Left forelimb (tissue), 1 donor: ENCODE measurements at regions not wholly inside any gene's neighbourhood (a gene's known extent, or its start where the extent isn't known, plus 50 kb on each side); places are given as distances from the start of the nearest gene placed in this dataset.
"Not testable (repeated sequence)": the region's sequence is repeated elsewhere in the genome, so short reads cannot be mapped to it uniquely, and the experiment has no call there.

ENCODE experiments used
- DNase-seq: peaks from one replicate; pipeline ENCODE4 v3.0.0-alpha.2; 2018; ENCODE audit warnings: low spot score

- DNase-seq, result no peak
These were observed 93.1 kb upstream of the TBCA start for GRCh38 chr5:77869116-77869798.

GRCh38 chr5:77867914-77868313, 91.8 kb upstream of the TBCA start:
- no peak for DNase-seq

GRCh38 chr5:77867194-77867691, 91.1 kb upstream of the TBCA start:
- DNase-seq, result no peak

GRCh38 chr5:77866198-77866597, 90.1 kb upstream of the TBCA start:
- no peak for DNase-seq

DNA sequence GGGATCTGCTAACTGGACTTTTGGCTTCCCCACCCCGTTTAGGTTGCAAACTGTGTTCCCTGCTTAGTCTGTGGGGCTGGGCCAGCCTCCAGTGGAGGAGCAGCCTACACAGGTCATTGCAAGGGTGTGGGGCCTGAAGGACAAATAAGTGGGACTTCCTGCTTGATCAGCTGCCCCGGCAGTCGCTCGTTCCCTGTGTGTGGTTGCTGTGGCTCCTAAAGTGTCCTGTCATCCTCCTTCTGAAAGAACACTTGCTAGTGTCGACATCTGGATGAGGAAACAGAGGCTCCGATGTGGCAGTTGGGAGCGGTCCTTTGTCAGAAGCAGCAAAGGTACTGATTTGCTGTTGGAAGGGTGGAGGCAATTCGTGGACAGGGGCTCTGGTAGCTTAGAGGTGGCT, 88.9 kb upstream of the TBCA start:
- no peak for DNase-seq

DNA sequence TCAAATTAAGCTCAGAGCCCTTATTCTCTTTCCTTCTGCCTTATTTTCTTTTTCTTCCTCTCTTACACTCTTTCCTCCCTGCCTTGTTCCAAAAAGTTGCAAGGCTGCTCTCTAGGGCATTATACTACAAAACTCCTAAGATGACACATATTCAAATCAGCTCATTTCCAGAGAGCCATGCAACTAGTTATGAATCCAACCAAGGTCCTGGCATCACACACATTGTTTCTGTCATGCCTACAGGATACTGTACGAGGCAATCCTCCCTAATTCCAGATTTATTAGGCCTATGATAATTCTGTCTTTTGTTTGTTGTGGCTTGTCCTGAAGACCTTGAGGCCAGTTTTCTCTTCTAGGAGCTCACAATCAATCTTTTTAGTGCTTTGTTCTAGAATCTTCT, 87.0 kb upstream of the TBCA start:
- no peak for DNase-seq

DNA sequence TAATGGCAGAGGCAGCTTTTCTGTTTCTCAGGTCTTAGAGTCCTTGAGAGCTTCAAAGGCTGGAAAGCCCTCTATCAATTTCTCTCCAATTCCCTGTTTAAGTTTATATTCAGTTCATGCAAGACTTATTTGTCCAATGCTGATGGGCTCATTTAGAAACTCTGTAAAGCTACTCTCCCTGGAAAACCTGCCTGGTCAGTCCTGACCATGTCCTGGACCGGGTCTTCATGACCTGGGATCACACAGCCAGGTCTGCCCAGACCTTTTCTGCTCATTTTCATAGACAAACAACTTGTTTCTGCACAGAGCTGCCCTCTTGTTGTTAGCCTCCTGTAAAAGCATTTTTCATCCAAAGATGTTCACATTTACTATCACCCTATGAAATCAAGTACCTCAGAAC, 85.4 kb upstream of the TBCA start:
- no peak for DNase-seq

- no peak for DNase-seq
These were observed 83.2 kb upstream of the TBCA start for GRCh38 chr5:77859306-77859705.

DNA sequence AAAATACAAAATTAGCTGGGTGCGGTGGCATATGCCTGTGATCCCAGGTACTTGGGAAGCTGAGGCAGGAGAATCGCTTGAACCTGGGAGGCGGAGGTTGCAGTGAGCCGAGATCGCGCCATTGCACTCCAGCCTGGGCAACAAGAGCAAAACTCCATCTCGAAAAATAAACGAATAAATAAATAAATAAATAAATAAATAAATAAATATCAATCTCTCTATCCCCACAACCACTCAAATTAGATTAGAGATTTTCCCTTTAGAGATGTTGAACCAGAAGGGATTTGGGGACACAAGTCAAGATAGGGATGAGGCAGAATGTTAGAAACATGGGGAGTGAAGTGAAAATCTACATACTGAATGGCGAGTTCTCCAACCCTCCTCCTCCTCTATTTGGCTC, 82.5 kb upstream of the TBCA start:
- not testable (repeated sequence) for DNase-seq

DNA sequence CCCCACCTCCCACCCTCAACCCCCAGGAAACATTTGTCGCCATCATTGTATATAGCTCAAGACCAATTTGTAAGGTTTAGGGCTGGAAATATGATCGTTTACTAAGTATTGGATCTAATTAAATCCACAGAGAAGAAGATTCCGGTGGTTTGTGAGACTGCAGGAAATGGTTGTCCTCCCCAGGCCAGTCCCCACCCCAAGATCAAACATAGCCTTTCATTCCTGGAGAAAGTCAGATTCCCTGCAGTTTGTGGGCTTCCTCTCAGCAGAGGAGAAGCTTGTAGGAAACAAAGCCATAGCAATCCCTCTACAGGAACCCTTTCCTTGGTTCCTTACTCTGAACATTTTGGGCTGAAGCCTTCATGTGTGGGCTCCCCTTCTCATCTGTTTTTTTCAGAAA, 79.2 kb upstream of the TBCA start:
- DNase-seq, result no peak

DNA sequence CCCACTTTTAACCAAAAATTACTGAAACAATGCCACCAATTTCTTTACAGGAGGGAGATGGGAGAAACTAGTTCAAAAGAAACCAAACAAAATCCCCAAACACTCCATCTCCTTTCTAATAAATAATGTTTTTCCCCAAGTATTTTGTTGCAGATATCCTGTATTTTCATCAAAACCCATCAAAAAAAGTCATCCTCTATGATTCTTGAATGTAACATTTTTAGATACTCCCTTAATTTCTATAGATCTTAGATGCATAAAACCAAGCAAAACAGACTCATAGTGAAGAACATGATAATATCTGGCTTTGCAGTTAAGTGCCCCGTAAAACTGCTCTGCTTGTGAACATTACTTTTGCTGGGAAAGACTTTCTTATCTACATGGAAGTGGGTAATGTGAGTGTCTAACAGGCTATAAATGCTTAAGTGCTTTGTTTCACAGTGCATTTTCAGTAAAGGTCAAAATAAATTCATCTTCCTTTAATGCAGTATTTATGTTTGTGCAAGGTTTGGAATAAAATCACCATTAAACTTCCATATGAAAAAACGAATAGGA, 77.3 kb upstream of the TBCA start:
- DNase-seq, result no peak

DNA sequence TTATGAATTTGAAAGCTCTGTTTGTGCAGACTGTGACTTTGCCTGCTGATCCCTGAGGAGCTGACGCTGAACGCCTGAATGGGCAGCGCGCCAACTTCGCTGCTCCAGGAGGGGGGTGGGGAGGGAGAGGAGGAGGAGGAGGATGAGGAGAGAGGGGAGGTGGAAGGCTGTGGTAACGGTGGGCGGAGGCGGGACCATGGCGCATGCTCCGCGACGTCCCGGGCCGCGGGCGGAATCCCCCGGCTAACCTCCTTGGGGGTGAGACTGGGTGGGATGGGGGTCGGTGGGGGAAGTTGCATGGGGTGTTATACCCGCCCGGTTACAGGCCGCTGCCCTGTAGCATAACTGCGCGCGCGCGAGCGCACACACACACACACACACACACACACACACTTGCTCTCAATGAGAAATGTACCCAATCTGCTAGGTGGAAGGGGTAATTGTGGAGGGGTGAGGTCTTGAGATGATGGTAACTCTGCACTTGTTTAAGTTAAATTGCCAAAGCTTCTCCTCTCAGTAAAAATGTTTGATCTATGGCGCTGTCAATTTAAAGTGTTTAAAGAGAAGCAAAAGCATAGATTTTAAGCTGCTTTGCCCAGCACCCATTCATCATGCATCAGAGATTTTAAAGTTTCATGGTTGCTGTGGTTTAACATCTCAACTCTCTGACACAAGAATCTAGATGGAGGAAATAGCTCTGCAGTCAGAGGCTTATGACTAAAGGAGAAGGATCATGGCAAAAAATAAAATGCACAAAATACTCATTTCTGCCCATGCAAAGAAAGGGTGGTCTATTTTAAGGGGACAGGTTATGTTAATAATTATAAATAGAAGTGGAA, 76.6 kb upstream of the TBCA start:
- DNase-seq, result peak; percentile 83

- no peak for DNase-seq
These were observed 76.0 kb upstream of the TBCA start for GRCh38 chr5:77852068-77852513.

GRCh38 chr5:77851176-77852067, 75.3 kb upstream of the TBCA start:
- DNase-seq, result peak; percentile 77

- DNase-seq, result no peak
These were observed 74.5 kb upstream of the TBCA start for GRCh38 chr5:77850536-77851175.

DNA sequence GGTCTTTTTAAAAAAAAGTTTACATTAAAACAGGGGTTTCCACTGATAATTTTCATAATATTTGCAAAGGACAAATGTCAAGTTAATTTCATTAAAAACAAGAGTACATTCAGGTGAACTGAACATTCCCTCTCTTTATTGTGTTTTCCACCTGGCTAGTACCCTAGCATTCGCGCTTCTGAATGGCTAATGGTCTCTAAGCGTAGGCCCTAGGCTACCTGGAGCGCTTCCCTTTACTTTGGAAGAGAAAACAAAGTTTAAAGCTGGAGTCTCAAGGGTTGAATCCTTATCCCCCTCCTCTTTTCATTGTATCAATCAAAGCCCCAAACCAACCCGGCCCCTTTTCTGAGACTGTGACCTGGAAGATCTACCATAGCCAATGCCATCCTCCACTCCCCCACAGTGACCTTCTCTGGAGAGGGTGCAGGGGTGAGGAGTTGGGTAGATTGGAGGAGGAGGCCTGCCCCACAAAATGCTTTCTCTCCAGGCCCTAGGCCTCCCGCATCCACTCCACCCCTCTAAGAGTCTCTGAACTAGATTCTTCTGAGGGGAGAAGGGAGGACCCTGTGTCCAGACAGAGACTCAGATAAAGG, 73.3 kb upstream of the TBCA start:
- no peak for DNase-seq

GRCh38 chr5:77847814-77848290, 71.7 kb upstream of the TBCA start:
- DNase-seq, result no peak

DNA sequence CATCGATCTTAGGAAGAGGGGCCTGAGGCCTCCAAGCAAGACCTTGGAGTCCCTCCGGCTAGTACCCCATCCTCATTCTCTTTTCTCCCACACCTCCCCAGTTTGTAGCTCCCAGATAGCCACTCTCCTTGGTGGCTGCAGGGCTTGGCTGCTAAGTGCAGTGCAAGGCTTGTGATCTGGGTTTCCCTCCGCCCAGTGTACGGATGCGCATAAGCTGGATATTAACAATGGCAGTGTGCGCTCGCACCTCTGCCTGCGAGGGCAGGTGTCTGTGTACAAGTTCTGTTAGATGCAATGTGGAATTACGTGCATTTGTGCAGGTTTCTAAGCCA, 71.0 kb upstream of the TBCA start:
- no peak for DNase-seq

DNA sequence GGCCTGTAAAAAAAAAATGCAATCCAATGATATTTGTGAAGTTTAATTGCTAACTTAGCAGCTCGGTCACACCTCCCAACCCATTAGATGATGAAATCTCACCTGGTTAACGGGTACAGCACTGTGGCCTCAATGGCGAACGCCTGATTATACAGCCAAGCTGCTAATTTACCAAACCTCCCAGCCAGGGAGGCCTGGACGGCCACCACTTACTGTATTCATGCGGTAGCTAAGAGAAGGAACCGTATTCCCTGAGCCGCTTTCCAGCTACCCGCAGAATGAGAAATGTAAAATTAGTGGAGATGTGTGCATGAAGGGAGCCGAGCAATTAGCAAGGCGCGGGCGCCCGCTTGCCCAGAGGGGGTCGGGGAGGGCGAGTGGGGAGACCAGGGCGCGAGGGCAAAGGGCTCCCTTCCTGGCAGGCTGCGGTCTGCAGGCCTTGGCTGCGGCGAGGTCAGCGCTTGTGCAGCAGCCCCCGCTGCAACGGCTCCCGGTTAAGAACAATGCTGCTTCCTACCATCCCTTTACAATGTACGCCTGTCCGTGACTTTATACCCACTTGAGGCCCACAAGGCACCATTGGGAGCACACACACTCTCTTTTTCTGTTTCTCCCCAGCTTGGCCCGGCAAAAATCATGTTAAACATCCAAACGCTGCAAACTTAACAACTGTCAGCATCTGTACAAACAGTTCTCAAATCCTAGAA, 70.4 kb upstream of the TBCA start:
- no peak for DNase-seq

- DNase-seq, result no peak
These were observed 69.1 kb upstream of the TBCA start for GRCh38 chr5:77845324-77845646.
